Ishikawa (cell line): ENCODE measurements at regions not wholly inside any gene's neighbourhood (a gene's known extent, or its start where the extent isn't known, plus 50 kb on each side); places are given as distances from the start of the nearest gene placed in this dataset.

Experiments used
- CEBPB ChIP-seq: IDR thresholded peaks from 2 replicates; pipeline ENCODE4 v1.6.1; 2012
- EGR1 ChIP-seq: IDR thresholded peaks from 2 replicates; pipeline ENCODE4 v1.6.1; 2012
- NFIC ChIP-seq: IDR thresholded peaks from 2 replicates; pipeline ENCODE4 v1.6.1; 2012
- REST ChIP-seq: IDR thresholded peaks from 2 replicates; pipeline ENCODE4 v1.6.1; 2012; ENCODE audit warnings: low read depth, mild to moderate bottlenecking
- TAF1 ChIP-seq: IDR thresholded peaks from 2 replicates; pipeline ENCODE4 v1.6.1; 2012; ENCODE audit warnings: low read depth, mild to moderate bottlenecking
- TEAD4 ChIP-seq: IDR thresholded peaks from 2 replicates; pipeline ENCODE4 v1.6.1; 2012

GRCh38 chr3:13713396-13713795 lies 164.5 kb downstream of the FBLN2 start:
- TF ChIP-seq CEBPB = no peak
- no peak for TF ChIP-seq REST
- TF ChIP-seq TAF1 = no peak
- TF ChIP-seq NFIC = no peak
- no peak for TF ChIP-seq TEAD4
- no peak for TF ChIP-seq EGR1
